ENCODE measurements at regions not wholly inside any gene's neighbourhood (a gene's known extent, or its start where the extent isn't known, plus 50 kb on each side); places are given as distances from the start of the nearest gene placed in this dataset.
"Not testable (repeated sequence)": the region's sequence is repeated elsewhere in the genome, so short reads cannot be mapped to it uniquely, and the experiment has no call there.

GRCh38 chr12:13337791-13338190, 141.3 kb downstream of the EMP1 start:
- DNase-seq: no peak

GRCh38 chr12:13336216-13336615, 139.7 kb downstream of the EMP1 start:
- DNase-seq: no peak

- DNase-seq: no peak
These were observed 132.0 kb downstream of the EMP1 start for GRCh38 chr12:13328535-13328934.

- no peak for DNase-seq
These were observed 129.6 kb downstream of the EMP1 start for GRCh38 chr12:13326076-13326475.

GRCh38 chr12:13325037-13325436, 128.5 kb downstream of the EMP1 start:
- DNase-seq: not testable (repeated sequence)

GRCh38 chr12:13318231-13319015, 121.9 kb downstream of the EMP1 start:
- no peak for DNase-seq

- no peak for DNase-seq
These were observed 120.2 kb downstream of the EMP1 start for GRCh38 chr12:13316587-13317246.

GRCh38 chr12:13313886-13314285, 117.4 kb downstream of the EMP1 start:
- no peak for DNase-seq

GRCh38 chr12:13311551-13311950, 115.0 kb downstream of the EMP1 start:
- DNase-seq: no peak

GRCh38 chr12:13307143-13307816, 110.8 kb downstream of the EMP1 start:
- no peak for DNase-seq

- DNase-seq: no peak
These were observed 108.4 kb downstream of the EMP1 start for GRCh38 chr12:13304924-13305323.

GRCh38 chr12:13299457-13299856, 102.9 kb downstream of the EMP1 start:
- no peak for DNase-seq

- no peak for DNase-seq
These were observed 96.6 kb downstream of the EMP1 start for GRCh38 chr12:13293096-13293495.

- no peak for DNase-seq
These were observed 93.2 kb downstream of the EMP1 start for GRCh38 chr12:13289653-13290289.

- no peak for DNase-seq
These were observed 92.6 kb downstream of the EMP1 start for GRCh38 chr12:13288937-13289652.

- no peak for DNase-seq
These were observed 92.0 kb downstream of the EMP1 start for GRCh38 chr12:13288501-13288900.

- no peak for DNase-seq
These were observed 87.3 kb downstream of the EMP1 start for GRCh38 chr12:13283867-13284266.

- no peak for DNase-seq
These were observed 86.3 kb downstream of the EMP1 start for GRCh38 chr12:13282861-13283260.

- DNase-seq: peak; percentile 85
These were observed 81.8 kb downstream of the EMP1 start for GRCh38 chr12:13278249-13278787.

GRCh38 chr12:13277293-13277692, 80.8 kb downstream of the EMP1 start:
- no peak for DNase-seq

- DNase-seq: peak; percentile 64
These were observed 78.9 kb downstream of the EMP1 start for GRCh38 chr12:13275241-13276085.

All from left hindlimb (tissue), 1 donor.